GM10266 (cell line): ENCODE measurements at regions not wholly inside any gene's neighbourhood (a gene's known extent, or its start where the extent isn't known, plus 50 kb on each side); places are given as distances from the start of the nearest gene placed in this dataset.

ENCODE experiments used
- DNase-seq: peaks from one replicate; pipeline ENCODE4 v3.0.0; 2012; ENCODE audit errors: extremely low spot score
- CTCF ChIP-seq: IDR thresholded peaks from 2 replicates; pipeline ENCODE4 v1.5.1; 2012; ENCODE audit warnings: mild to moderate bottlenecking, low read depth; ENCODE audit not compliant: control insufficient read depth, insufficient read depth; ENCODE audit errors: missing control alignments

GRCh38 chr9:82706786-82707185 lies 356.2 kb downstream of the RASEF start:
- no peak for DNase-seq
- no peak for TF ChIP-seq CTCF

GRCh38 chr9:82716821-82717220 lies 346.1 kb downstream of the RASEF start:
- no peak for TF ChIP-seq CTCF
- no peak for DNase-seq

GRCh38 chr9:82720515-82720914 lies 342.4 kb downstream of the RASEF start:
- TF ChIP-seq CTCF = no peak
- no peak for DNase-seq

GRCh38 chr9:82721593-82721992 lies 341.3 kb downstream of the RASEF start:
- no peak for TF ChIP-seq CTCF
- no peak for DNase-seq

- no peak for TF ChIP-seq CTCF
Measured at GRCh38 chr9:82722051-82722450, 340.9 kb downstream of the RASEF start.

GRCh38 chr9:82722561-82722960 lies 340.4 kb downstream of the RASEF start:
- no peak for TF ChIP-seq CTCF
- no peak for DNase-seq

More at GRCh38 chr9:82722051-82722450, 340.9 kb downstream of the RASEF start:
- no peak for DNase-seq

- no peak for TF ChIP-seq CTCF
- DNase-seq = no peak
Measured at GRCh38 chr9:82726424-82727276, 336.3 kb downstream of the RASEF start.
